ENCODE measurements at regions not wholly inside any gene's neighbourhood (a gene's known extent, or its start where the extent isn't known, plus 50 kb on each side); places are given as distances from the start of the nearest gene placed in this dataset.

- no peak for DNase-seq
These were observed 273.6 kb upstream of the PWP1 start for GRCh38 chr12:107411792-107412535.

GRCh38 chr12:107415071-107415470, 270.5 kb upstream of the PWP1 start:
- no peak for DNase-seq

GRCh38 chr12:107415834-107416233, 269.8 kb upstream of the PWP1 start:
- DNase-seq, result no peak

DNA sequence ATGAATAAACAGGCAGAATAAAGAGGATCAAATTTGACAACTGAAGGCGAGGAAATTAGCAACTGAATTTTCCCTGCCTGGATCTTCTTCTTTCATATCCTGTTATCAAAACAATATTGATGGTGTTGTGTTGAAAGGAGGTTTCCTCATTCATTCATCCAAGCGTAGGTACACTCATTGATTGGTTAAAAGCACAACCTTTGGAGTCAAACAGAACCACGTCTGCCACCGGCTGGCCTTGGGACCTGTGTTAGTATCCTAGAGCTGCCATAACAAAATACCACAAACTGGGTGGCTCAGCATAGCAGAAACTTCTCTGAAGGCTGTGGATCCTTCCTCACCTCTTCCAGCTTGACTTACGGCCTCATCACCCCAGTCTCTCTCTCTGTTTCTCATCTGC, 268.6 kb upstream of the PWP1 start:
- no peak for DNase-seq

GRCh38 chr12:107418981-107419380, 266.6 kb upstream of the PWP1 start:
- no peak for DNase-seq

GRCh38 chr12:107423531-107423930, 262.1 kb upstream of the PWP1 start:
- DNase-seq, result no peak

GRCh38 chr12:107429006-107429705, 256.4 kb upstream of the PWP1 start:
- no peak for DNase-seq

DNA sequence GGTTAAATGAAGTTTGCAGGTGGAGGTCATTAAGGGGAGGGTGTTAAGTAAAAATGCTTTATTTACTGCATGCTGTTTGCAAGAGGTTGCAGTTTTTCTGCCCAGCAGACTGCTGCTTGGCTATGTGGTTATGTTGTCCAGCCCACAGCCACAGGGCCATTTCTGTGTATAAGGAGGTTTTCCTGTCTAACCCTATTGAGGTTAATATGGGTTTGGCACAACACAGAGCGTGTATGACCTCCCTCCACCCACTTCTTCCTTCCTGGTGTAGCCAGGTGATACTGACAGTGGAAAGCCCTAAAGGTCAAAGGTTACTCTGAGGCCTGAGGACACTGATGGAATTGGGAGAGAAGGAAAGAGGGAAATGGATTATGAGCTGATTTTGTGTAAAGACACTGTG, 253.7 kb upstream of the PWP1 start:
- DNase-seq, result no peak

GRCh38 chr12:107435072-107435471, 250.5 kb upstream of the PWP1 start:
- DNase-seq, result no peak

- no peak for DNase-seq
These were observed 250.1 kb upstream of the PWP1 start for GRCh38 chr12:107435520-107435919.

- DNase-seq, result no peak
These were observed 249.2 kb upstream of the PWP1 start for GRCh38 chr12:107436376-107436775.

GRCh38 chr12:107436836-107437235, 248.8 kb upstream of the PWP1 start:
- DNase-seq, result no peak

GRCh38 chr12:107437954-107438353, 247.6 kb upstream of the PWP1 start:
- DNase-seq, result no peak

- DNase-seq, result no peak
These were observed 246.4 kb upstream of the PWP1 start for GRCh38 chr12:107439026-107439738.

DNA sequence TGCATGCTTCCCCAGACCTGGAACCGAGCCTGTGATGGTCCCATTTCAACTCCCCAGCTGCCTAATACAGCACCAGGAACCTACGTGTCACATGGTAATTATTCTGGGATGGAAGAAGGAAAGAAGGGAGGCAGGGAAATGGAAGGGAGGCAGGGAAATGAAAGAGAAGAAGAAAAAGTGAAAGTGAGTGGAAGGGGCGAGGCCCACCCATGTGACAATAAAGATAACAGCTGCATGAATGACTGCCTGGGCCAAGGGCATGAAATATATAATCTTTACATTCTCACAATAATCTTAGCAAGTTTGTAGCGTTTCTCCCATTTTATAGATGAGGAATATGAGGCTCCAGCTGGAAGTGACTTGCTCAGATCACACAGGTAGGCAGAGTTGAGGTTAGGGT, 245.0 kb upstream of the PWP1 start:
- DNase-seq, result no peak

GRCh38 chr12:107441665-107442300, 243.8 kb upstream of the PWP1 start:
- DNase-seq, result no peak

DNA sequence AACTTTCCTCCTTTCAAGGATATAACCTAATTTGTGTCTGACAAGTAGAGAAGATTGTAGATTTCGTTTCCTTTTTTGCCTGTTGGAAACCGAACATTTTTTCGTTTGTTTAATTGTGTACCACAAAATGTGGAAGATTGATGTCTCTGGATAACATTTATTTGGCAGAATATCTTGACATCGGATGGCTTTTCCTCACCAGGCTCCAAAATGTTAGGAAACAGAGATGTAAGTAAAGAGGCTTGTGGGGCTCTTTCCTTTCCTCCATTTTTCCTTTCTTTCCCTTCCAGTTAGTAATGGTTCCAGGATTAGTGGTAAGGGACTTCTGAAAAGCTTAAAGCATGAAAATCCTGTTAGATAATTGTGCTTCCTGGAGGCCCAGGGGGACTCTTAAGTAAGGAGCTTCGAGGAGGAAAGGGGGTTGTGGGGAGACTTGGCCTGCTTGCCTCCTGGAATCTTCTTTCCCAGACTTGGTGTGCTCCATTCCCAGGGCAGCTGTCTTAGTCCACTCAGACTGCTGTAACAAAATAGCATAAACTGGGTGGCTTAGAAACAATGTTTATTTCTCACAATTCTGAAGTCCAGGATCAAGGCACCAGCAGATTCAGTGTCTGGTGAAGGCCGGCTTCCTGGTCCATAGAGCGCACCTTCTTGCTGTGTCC, 243.1 kb upstream of the PWP1 start:
- DNase-seq, result no peak

DNA sequence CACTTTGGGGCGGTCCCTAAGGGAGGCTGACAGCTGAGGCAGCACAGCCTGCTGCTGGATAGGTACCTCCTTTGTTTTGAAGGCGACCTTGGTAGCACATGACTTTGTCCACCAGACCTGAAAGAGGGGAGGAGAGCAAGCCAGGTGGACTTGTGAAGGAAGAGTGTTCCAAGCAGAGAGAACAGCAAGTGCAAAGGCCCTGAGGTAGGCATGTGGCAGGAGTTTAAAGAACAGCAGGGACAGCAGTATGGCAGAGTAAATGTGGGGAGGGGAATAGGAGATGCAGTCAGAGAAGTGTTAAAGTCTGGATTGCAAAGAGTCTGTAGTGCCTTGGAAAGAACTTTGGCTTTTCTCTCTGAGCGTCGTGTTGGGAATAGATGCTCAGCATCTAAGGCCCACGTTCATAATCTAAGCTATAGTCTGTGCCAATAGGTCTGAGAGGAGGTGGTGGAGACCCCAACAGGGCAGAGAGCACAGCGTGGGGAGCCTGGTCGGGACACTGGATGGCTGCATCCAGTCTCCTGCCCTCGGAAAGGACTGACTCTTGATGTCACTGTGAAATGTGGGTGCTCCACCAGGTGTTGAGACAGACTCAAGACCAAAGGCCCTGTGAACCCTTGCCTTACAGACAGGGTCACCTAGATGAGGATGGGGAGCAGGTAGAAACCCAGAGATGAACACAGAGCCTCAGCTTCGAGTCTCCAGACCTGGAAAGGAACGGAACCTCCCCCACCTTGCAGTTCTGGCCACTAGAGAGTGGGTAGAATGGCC, 242.1 kb upstream of the PWP1 start:
- DNase-seq, result no peak

GRCh38 chr12:107444771-107445170, 240.8 kb upstream of the PWP1 start:
- DNase-seq, result no peak

DNA sequence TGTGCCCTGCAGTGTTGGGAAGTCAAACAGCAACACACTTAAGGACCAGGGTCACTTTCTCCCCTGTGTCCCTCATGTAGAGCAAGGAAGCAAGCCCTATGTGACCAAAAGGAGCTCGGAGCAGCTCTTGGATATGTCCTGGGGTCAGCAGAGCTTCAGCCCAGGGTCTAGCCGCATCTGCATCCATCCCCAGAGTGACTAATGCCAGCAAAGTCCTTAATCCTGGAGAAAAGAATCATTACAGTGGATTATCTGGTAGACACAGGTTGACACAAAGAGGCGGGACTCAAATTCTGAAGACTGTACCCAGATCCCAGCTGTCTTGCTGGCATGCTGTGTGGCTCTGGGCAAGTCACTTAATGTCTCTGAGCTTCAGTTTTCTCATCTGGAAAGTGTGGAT, 239.1 kb upstream of the PWP1 start:
- DNase-seq, result no peak

DNA sequence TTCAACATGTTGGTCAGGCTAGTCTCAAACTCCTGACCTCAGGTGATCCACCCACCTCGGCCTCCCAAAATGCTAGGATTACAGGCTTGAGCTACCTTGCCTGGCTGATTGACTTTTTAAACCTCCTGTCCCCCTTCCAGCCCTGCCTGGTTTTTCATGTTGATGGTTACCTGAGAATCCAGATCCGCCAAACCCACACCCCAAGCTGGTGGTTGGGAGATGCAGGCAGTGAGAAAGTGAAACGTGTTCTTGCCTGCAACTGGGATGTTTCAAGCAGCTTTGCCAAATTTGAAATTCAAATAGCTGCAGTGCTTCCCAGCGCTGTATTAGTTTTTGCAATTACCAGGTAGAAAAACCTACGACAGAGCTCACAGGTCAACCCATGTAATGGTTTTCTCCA, 238.3 kb upstream of the PWP1 start:
- DNase-seq, result no peak

DNA sequence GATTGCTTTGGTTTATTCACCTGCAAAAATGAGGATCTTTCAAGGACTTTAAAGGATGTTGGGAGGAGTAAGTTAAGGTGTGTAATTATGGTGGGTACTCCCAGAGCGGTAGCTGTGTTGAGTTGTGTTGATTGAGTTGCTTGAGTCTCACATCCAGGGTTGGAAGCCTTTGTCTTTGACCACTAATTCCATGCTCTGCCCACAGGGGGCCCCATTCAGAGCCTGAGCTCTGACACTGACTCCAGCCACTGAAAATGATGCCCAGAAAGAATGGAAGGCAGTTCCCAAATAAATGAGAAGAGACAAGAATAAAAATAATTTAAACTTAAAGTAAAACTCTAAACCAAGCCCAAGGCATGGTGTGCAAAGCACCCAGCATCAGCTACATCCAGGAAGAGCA, 237.4 kb upstream of the PWP1 start:
- DNase-seq, result no peak
